Spleen (tissue), 11 donors: ENCODE measurements at regions not wholly inside any gene's neighbourhood (a gene's known extent, or its start where the extent isn't known, plus 50 kb on each side); places are given as distances from the start of the nearest gene placed in this dataset.

Experiments used
- DNase-seq: peaks from one replicate; pipeline ENCODE4 v3.0.0-alpha.2; 2020
- H3K27ac ChIP-seq, 8 donors: fragments of 200-600 bp; sonication (generic) in 7 of 8; 1 replicate in 4 of 8; 2 replicates in 4 of 8; pipeline versions ENCODE4 v1.5.0 to v1.8.0; 2016 to 2021; ENCODE audit warnings: inconsistent platforms in 4 of 8, mild to moderate bottlenecking in 4 of 8, moderate library complexity in 1 of 8
- H3K27me3 ChIP-seq, 7 donors: fragments of 200-600 bp; sonication (generic) in 6 of 7; replicated peaks in 1 of 7; 1 replicate in 4 of 7; 2 replicates in 3 of 7; pipeline versions ENCODE4 v1.5.0 to v1.8.0; 2016 to 2021; ENCODE audit warnings: inconsistent platforms in 3 of 7, mild to moderate bottlenecking in 1 of 7
- H3K36me3 ChIP-seq, 6 donors: fragments of 200-600 bp; sonication (generic) in 5 of 6; 1 replicate in 4 of 6; 2 replicates in 2 of 6; pipeline versions ENCODE4 v1.5.0 to v1.8.0; 2016 to 2021; ENCODE audit warnings: inconsistent platforms in 2 of 6
- H3K4me1 ChIP-seq, 6 donors: fragments of 200-600 bp; sonication (generic) in 5 of 6; 1 replicate in 3 of 6; 2 replicates in 3 of 6; pipeline versions ENCODE4 v1.5.0 to v1.8.0; 2016 to 2021; ENCODE audit warnings: inconsistent platforms in 3 of 6
- H3K4me3 ChIP-seq, 8 donors: fragments of 200-600 bp; sonication (generic) in 7 of 8; 1 replicate in 4 of 8; 2 replicates in 4 of 8; pipeline versions ENCODE4 v1.5.0 to v1.8.0; 2016 to 2021; ENCODE audit warnings: inconsistent platforms in 4 of 8, mild to moderate bottlenecking in 4 of 8, moderate library complexity in 2 of 8
- H3K9me3 ChIP-seq, 8 donors: fragments of 200-600 bp; sonication (generic) in 7 of 8; 1 replicate in 4 of 8; 2 replicates in 4 of 8; pipeline versions ENCODE4 v1.5.0 to v1.8.0; 2016 to 2021; ENCODE audit warnings: inconsistent platforms in 4 of 8
- CTCF ChIP-seq, 11 experiments: fragments of 200-600 bp in 7 of 11; fragments of 450-650 bp in 4 of 11; sonication (generic) in 4 of 11; IDR thresholded peaks in 8 of 11; conservative IDR thresholded peaks in 3 of 11; 1 replicate in 7 of 11; 2 replicates in 4 of 11; pipeline versions ENCODE4 v1.4.0 to v1.8.0; 2016 to 2021; ENCODE audit warnings: antibody characterized with exemption in 11 of 11, inconsistent platforms in 4 of 11, mild to moderate bottlenecking in 1 of 11
- POLR2A ChIP-seq, 3 donors: fragments of 450-650 bp; IDR thresholded peaks; one replicate each; pipeline ENCODE4 v1.5.1; 2017; ENCODE audit warnings: antibody characterized with exemption in 3 of 3, mild to moderate bottlenecking in 1 of 3
- POLR2AphosphoS5 ChIP-seq, 3 donors: sonication (generic); formaldehyde crosslinking; IDR thresholded peaks; one replicate each; pipeline ENCODE4 v1.5.1; 2017; ENCODE audit warnings: antibody characterized with exemption in 3 of 3
- WGBS, 5 donors: extraction: QIAGEN DNeasy Blood & Tissue Kit in 3 of 5; methylation state at CpG; one replicate each; pipeline versions ENCODE4 v1.1.5 to v1.1.7; 2013 to 2018; 5-methylcytosine and 5-hydroxymethylcytosine counted together
- intact Hi-C: fragments of 100-400 bp; cut with DNase I; formaldehyde crosslinking; loops from one replicate; pipeline ENCODE4 v1.15.0; 2023; ENCODE audit warnings: low total_unique reads
- donor health status: healthy with polysubstance abuse.
- donor health status: DM: no; HTN: no; CAD: no; lungs with moderate emphysema.
- donor health status: DM: no; HTN: no; CAD: no.
- donor health status: Bipolar disorder and iron deficiency.
- donor health status: healthy.
- donor health status: DM: no; HTN: no; CAD: no.
- donor health status: DM: yes; HTN: yes; CAD: no.

- TF ChIP-seq POLR2A (IDR thresholded peaks at IDR 0.05) (no peak), POLR2AphosphoS5 (IDR thresholded peaks at IDR 0.05) (no peak), CTCF (IDR thresholded peaks at IDR 0.05 in 8 of 11, conservative IDR thresholded peaks at IDR 0.05 in 3 of 11) (no peak)
- intact Hi-C loops = no loop called here
- Histone ChIP-seq H3K27ac (no peak overlapping the region), H3K9me3 (no peaks in the 10 kb centered on the region), H3K27me3 (no peaks in the 10 kb centered on the region), H3K4me1 (no peaks in the 10 kb centered on the region), H3K4me3 (no peak overlapping the region), H3K36me3 (no peaks in the 10 kb centered on the region)
- no peak for DNase-seq
- 76 to 81% (median 80%) methylated on average over 4 of the region's 4 CpGs for WGBS, 5 donors
These were observed 293.5 kb downstream of the RNF144A start for GRCh38 chr2:7210712-7211111.

GRCh38 chr2:7225848-7226247 is 308.6 kb downstream of the RNF144A start:
- intact Hi-C loops = no loop called here

GRCh38 chr2:7226501-7226900 is 309.3 kb downstream of the RNF144A start:
- Histone ChIP-seq H3K4me1 (no peaks in the 10 kb centered on the region), H3K27ac (no peak overlapping the region), H3K4me3 (no peak overlapping the region), H3K27me3 (no peaks in the 10 kb centered on the region), H3K9me3 (peaks cover 0 to 13% (median 3%) of the 10 kb centered on the region in 8 donors), H3K36me3 (no peaks in the 10 kb centered on the region)
- WGBS, 5 donors = 12 to 46% (median 16%) methylated on average over 1 of the region's 1 CpG
- intact Hi-C loops = no loop called here
- TF ChIP-seq CTCF (IDR thresholded peaks at IDR 0.05 in 8 of 11, conservative IDR thresholded peaks at IDR 0.05 in 3 of 11) = no peak
- TF ChIP-seq POLR2A (IDR thresholded peaks at IDR 0.05) = no peak
- no peak for TF ChIP-seq POLR2AphosphoS5 (IDR thresholded peaks at IDR 0.05)
- no peak for DNase-seq

More at GRCh38 chr2:7225848-7226247, 308.6 kb downstream of the RNF144A start:
- Histone ChIP-seq H3K27me3 (no peaks in the 10 kb centered on the region), H3K4me3 (no peak overlapping the region), H3K9me3 (peaks cover 0 to 15% (median 3%) of the 10 kb centered on the region in 8 donors), H3K36me3 (no peaks in the 10 kb centered on the region), H3K4me1 (no peaks in the 10 kb centered on the region), H3K27ac (no peak overlapping the region)
- DNase-seq = no peak
- WGBS, 5 donors = 84 to 90% (median 89%) methylated on average over 1 of the region's 1 CpG
- TF ChIP-seq POLR2AphosphoS5 (IDR thresholded peaks at IDR 0.05) (no peak), CTCF (IDR thresholded peaks at IDR 0.05 in 8 of 11, conservative IDR thresholded peaks at IDR 0.05 in 3 of 11) (no peak), POLR2A (IDR thresholded peaks at IDR 0.05) (no peak)

- intact Hi-C loops = no loop called here
- H3K27ac ChIP-seq = no peak overlapping the region
- H3K4me1 ChIP-seq = no peaks in the 10 kb centered on the region
- DNase-seq = no peak
- H3K9me3 ChIP-seq = no peaks in the 10 kb centered on the region
- WGBS, 5 donors = 32 to 81% (median 44%) methylated on average over 1 of the region's 1 CpG
- TF ChIP-seq POLR2AphosphoS5 (IDR thresholded peaks at IDR 0.05) (no peak), POLR2A (IDR thresholded peaks at IDR 0.05) (no peak)
- no peak overlapping the region for H3K4me3 ChIP-seq
- no peaks in the 10 kb centered on the region for H3K36me3 ChIP-seq
- no peaks in the 10 kb centered on the region for H3K27me3 ChIP-seq
These were observed 315.9 kb downstream of the RNF144A start for GRCh38 chr2:7233126-7233525.

- Histone ChIP-seq H3K36me3 (no peaks in the 10 kb centered on the region), H3K9me3 (no peaks in the 10 kb centered on the region), H3K4me3 (no peak overlapping the region), H3K27ac (no peak overlapping the region), H3K4me1 (peaks cover 0 to 6% (median 0%) of the 10 kb centered on the region in 6 donors), H3K27me3 (no peaks in the 10 kb centered on the region)
- TF ChIP-seq POLR2AphosphoS5 (IDR thresholded peaks at IDR 0.05) (no peak), POLR2A (IDR thresholded peaks at IDR 0.05) (no peak), CTCF (IDR thresholded peaks at IDR 0.05 in 8 of 11, conservative IDR thresholded peaks at IDR 0.05 in 3 of 11) (no peak)
- intact Hi-C loops = no loop called here
- WGBS, 5 donors = 91 to 96% (median 95%) methylated on average over 13 of the region's 13 CpGs
- DNase-seq = no peak
These were observed 320.3 kb downstream of the RNF144A start for GRCh38 chr2:7237466-7237865.
